GM21367 (cell line): ENCODE measurements at regions not wholly inside any gene's neighbourhood (a gene's known extent, or its start where the extent isn't known, plus 50 kb on each side); places are given as distances from the start of the nearest gene placed in this dataset.
"Not testable (repeated sequence)": the region's sequence is repeated elsewhere in the genome, so short reads cannot be mapped to it uniquely, and the experiment has no call there.

Experiments used
- ATAC-seq: cut with Tn5 transposase; IDR thresholded peaks from one replicate; pipeline ENCODE4 v1.9.1; 2021; ENCODE audit not compliant: unreplicated experiment

DNA sequence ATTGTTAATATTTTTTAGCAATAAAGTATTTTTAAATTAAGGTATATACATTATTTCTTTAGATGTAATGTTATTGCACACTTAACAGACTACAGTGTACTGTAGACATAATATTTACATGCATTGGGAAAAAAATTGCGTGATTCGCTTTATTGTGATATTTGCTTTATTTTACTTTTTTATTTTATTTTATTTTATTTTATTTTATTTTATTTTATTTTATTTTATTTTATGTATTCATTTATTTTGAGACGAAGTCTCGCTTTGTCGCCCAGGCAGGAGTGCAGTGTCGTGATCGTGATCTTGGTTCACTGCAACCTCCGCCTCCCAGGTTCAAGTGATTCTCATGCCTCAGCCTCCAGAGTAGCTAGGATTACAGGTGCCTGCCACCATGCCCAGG lies 1522.7 kb downstream of the AMY1C start:
- not testable (repeated sequence) for ATAC-seq

DNA sequence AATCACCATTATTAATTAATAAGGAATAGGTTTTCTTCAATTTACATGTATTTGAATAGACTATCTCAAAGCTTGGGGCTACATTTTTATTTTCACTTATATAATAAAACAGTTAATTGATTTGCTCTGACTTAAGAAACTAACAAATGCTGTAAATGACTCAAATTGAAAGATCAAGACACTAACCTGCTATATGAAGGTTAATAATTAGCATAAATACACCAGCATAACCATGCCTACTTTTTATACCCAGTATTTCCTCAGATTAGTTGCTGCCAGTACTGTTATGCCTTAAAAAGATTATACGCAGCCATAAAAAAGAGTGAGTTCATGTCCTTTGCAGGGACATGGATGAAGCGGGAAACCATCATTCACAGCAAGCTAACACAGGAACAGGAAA lies 1545.1 kb downstream of the AMY1C start:
- ATAC-seq: no peak

DNA sequence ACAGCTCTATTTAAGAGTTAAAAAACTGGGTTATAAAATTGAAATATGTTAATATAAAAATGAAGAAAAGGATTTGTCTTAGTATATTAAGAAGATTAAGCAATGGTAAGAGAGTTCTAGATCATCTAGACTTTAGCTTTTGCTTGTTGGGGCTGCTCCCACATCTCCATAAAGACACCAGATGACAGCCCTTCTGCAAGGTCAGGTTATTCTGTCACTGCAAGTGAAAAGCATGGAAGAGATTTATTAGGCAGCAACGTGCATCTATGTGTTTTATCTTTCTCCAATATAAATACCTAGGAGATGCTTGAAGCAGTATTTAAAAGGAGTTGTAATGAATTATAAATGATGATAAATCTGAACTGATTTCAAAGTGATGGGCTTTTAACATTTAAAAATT lies 1560.4 kb downstream of the AMY1C start:
- no peak for ATAC-seq

DNA sequence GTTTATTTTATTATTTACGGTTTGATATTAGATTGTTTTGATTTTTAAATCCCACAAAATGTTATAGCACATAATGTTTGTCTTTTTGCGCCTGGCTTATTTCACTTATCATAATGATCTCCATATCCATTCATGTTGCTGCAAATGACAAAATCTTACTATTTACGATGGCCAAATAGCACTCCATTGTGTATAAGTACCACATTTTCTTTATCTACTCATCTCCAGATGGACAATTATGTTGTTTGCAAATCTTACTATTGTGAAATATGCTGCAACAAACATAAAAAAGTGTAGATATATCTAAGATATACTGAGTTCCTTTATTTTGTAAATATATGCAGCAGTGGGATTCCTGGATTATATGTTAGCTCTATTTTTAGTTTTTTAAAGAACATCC lies 1568.3 kb downstream of the AMY1C start:
- no peak for ATAC-seq

DNA sequence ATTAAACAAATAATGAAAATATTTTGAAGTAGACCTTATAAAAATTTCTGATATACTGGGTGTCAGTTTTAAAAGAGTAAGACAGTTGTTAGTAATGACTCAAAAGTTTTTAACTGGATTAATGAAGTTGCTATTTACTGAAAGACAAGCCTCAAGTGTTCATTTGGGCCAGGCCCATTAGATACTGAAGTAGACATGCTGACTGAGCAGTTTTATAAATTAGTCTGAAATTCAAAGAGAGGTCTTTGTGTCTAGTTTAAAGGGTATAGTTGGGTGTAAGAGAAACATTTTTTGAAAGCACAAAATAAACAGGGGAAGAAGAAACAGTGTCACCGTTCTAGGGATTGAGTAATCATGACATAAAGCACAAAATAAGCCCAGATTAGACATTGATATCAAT lies 1577.2 kb downstream of the AMY1C start:
- no peak for ATAC-seq

DNA sequence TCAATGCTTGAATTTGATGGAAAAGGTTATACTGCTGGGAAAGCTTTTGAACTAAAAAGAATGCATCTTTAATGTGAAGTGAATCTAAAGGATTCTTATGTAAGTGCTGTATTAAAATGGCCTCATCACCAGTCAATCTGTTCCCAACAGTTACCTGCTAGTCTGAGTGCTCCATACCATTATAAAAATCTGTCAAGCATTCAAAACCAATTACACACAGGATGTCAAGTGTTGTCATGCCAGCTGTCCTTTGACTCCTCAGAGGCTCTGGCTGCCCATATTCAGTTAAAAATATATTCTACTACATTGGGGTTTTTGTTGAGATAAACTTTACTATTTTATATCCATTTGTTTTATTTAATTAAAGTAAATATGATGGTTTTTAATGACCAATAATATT lies 1587.7 kb downstream of the AMY1C start:
- no peak for ATAC-seq

DNA sequence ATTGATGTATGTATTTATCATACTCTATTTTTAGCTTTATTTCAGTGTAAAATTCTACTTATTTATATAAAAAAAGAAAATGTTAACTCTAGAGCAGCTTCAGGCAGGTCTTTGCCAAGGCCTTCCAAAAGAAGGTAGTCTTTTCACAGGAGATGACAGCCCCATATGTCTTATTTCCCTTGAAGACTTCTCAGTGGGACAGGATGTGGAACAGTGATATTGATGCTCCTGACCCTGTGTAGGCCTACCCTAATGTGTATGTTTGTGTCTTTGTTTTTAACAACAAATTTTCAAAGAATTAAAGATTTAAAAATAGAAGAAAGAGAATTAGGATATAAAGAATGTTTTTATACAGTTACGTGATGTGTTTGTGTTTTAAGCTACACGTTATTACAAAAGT lies 1593.6 kb downstream of the AMY1C start:
- no peak for ATAC-seq

DNA sequence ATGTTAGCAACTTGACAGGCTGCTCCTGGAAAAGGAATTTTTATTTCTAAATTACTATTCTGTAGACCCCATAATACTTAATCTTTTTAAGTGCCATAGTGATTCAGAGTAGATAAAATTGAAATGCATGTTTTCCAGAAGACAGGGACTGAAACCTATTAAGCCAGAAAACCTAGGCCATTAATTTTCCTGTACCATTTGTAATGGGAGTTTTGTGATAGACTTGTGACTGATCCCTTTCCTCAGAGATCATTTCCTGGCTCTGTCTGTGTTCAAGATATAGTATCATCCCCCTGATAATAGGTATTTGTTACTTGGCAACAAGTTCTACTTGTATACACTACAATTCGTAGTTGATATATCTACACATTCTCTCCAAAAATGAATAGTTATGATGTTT lies 1609.8 kb downstream of the AMY1C start:
- no peak for ATAC-seq

DNA sequence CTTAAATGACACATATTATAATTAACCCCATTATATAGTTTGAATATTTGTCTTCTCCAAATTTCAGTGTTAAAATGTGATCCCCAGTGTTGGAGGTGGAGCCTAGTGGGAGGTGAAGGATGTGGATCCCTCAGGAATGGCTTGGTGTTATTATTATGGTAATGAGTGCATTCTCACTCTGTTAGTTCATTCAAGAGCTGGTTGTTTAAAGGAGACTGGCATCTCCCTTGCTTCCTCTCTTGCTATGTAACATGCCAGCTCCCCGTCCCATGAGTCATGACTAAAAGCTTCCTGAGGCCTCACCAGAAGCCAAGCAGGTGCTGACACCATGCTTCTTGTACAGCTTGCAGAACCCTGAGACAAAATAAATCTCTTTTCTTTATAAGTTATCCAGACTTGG lies 1612.7 kb downstream of the AMY1C start:
- ATAC-seq: no peak

DNA sequence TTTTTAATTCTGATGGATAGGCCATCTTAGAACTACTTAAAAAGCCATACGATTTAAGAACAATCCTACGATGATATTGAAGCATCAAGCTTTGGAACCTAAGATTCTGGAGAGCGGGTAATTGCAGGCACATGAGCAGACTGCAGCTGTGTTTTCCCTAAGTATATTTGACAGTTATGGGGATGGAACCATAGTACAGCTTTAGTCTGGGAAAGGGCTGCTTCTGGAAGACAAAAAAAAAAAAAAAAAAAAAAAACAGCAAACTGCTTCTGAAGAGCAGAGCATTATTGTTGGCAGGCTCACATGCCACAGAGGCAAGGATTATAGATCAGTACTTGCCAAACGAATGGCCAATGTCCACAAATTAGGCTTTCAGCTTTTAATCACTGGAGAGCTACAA lies 1618.7 kb downstream of the AMY1C start:
- ATAC-seq: no peak

DNA sequence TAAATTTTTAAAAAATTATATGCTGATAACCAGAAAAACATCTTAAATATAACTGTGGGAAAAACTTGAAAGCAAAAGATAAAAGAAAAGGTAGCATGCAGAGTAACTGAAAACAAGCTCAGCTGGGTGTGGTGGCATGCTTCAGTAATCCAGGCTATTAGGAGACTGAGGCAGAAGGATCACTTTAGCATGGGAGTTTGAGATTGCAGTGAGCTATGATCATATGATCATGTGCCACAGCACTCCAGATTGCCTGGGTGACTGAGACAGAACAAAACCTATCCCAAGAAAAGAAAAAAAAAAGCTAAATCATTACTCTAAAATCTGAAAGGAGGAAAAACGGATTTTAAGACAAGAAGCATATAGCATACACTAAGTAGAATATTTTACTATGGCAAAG lies 1624.0 kb downstream of the AMY1C start:
- ATAC-seq: no peak

DNA sequence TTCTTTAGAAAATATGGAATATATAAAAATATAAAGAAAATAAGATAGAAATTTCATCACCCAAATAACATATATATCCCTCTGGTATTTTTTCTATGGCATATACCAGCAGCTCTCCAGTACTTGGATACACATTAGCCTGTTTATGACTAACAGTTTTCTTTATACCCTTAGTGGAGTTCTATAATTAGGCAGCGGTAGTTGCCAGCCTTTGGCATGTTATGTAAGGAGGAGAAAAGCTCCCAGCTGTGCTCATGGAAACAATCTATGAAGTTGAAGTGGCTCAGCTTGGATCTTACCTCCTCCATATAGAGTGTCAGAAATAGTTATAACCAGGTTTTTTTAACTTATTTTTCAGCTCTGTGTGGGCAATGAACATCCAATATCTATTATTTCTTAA lies 1636.8 kb downstream of the AMY1C start:
- no peak for ATAC-seq

DNA sequence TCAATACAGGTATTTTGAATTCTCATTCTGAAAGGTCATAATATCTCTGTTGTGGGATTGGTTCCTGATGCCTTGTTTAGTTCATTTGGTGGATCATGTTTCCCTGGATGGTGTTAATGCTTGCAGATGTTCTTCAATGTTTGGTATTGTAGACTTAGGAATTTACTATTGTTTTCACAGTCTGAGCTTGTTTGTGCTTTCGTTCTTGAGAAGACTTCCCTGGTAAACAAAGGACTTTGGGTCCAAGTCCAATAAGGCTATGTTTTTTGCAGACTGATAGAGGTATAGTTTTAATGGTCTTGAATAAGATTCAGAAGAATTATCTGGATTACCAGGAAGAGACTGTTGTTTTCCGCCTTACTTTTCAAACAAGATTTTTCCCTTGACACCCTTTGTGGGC lies 1646.3 kb downstream of the AMY1C start:
- no peak for ATAC-seq

DNA sequence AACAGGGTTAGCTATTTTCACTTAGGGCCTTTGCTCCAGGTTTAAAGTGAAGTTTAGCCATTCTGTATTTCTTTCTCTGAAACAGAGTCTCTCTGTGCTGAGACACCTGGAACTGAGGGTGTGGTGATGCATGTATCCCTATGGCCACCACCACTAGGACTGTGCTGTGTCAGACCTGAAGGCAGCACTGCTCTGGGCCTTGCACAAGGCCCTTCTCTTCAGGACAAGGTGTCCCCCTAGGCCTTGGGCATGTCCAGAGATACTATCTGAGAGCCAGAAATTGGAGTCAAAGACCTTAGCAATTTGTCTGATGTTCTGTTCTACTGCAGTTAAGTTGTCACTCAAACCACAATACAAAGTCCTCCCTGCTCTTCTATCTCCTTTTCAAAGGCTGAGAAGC lies 1649.2 kb downstream of the AMY1C start:
- ATAC-seq: no peak

DNA sequence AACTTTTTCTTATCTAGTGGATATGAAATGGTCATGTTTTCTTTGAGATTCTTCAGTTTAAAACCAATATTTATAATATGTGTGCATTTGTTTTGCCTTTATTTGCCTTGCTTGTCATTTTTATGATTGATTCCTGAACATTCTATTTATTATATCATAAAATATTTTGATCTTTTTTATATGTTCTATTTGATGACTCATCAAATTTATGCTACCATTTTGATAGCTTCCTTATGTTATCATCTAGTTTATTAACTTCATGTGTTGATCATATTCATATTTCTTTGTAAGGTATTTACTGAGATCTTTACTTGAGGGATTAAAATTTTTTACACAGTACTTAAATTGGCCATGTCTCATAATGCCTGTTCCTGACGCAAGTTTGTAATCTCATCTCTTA lies 1650.0 kb downstream of the AMY1C start:
- no peak for ATAC-seq

DNA sequence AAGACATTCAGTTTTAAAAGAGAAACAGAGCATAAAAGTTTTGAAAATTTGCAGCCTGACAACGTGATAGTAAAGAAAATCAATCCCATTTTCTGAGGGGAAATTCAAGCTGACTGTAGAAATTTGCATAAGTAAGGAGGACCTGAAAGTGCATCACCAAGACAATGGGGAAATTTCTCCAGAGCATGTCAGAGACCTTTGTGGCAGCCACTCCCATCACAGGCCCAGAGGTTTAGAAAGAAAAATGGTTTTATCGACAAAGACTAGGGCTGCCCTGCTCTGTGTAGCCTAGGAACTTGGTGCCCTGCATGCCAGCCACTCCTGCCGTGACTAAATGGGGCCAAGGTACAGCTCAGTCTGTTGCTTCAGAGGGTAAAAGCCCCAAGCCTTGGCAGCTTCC lies 1640.2 kb upstream of the PRMT6 start:
- ATAC-seq: no peak

DNA sequence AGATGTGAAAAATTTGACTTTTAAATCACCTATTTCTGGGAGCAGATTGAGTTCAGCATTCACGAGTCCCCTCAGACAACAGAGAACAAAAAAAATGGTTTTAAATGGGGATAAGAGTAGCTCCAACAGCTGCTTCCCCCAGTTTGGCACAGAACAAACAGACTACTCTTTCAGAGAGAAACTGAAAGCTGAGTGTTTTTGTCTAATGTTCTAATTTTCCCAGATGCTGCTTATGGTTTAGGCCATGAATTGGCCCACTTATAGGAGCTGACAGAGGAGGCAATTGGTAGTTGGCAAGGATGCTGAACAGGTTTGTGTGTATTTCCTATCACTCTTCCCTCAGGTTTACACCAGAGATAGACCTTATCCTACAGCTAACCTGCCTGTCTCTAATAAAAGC lies 1637.4 kb upstream of the PRMT6 start:
- ATAC-seq: no peak

DNA sequence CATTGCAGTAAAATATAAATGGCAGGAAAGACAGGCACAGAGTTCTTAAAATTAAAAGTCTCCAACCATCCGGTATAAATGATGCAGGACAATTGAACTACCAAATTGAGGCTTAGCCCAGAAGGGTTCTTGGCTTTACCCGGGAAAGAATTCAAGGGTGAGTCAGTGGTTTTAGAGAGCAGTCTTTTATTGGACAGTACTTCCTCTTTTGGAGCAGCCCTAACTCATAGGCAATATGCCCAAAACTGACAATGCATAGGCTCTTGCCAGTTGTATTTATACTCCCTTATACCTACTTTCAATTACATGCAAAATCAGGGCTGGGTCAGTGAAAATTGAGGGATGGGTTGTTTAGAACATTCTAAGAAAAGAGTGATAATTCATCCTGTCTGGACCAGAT lies 1628.9 kb upstream of the PRMT6 start:
- no peak for ATAC-seq

DNA sequence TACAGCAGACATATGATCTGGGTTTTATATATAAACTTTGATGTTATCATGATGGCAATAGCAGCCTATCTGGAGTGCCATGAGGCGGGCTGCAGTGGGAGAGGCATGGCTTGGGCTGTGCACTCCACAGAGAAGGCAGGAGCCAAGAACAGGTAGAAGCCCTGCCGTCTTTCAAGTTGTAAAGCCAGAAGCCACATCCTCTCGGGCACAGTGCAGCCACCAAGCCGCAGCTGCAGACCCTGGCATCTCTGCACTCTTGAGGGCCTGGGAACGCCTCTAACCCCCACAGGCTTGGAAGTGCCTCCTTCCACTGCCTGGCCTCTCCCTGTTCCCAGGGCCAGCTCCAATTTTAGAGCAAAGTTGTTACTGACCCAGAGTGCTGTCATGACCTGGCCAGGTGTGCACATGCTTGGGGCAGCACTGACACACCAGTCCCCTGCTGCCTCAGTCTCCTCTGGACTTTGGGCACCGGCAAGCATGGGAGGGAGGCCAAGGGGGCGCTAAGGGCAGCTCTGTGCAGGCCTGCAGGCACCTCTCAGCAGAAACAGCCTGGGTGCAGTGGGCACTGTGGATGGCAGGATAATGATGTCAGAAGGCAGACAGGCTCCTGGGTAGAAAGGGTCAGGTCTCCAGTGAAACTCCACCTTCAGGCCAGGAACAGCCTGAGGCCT lies 1619.8 kb upstream of the PRMT6 start:
- ATAC-seq: no peak

DNA sequence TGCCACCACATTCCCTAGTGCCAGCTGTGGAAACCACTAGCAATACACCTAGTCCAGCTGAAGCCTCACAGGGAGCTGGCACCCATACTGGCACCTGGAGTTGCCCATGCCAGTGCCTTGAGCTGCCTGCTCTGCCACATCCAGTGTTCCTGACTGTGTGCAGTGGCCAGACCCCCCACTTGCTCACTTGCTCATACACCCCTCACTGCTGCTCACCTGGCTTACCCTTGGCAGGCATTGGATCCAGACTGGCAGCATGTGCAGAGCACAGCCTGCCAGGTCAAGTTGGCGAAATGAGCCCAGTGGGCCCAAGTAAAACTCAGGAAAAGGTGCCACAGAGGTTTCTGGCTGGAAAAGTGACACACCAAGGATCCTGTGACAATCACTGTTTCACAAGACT lies 1618.6 kb upstream of the PRMT6 start:
- no peak for ATAC-seq

DNA sequence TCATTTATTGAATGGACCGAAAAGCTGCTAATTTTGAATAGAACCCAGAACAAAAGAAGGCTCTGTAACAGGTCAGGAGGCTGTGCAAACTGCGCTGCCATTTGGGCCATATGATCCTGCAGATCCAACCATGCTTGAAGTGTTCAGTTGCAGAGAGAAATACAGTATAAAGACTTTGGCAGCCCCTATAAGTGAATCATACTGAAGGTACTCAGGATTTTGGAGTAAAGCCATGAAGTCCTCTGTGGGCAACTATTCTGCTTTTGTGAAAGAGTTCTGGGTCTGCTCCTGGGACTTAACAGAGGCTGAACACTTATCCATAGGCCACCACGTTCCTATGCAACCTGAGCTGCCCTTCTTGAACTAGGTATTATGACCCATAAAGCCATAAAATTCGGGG lies 1613.6 kb upstream of the PRMT6 start:
- ATAC-seq: no peak

DNA sequence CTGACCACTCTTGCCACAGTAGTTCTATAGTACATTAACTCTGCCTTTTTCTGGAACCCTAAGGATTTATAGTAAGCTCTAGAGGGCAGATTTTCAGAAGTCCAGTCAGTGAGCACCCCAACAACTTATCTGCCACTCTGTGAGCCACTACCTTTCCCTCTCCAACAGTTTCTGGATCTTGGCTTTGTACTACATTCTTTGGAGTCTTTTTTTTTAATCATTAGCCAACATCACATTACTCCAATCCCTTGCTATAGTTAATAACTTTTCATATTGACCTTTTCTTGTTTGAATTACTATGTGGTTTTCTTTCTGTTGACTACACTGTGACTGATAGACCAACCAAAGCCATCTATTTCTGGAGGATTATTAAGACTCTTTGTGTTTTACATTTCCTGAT lies 1596.7 kb upstream of the PRMT6 start:
- ATAC-seq: no peak

DNA sequence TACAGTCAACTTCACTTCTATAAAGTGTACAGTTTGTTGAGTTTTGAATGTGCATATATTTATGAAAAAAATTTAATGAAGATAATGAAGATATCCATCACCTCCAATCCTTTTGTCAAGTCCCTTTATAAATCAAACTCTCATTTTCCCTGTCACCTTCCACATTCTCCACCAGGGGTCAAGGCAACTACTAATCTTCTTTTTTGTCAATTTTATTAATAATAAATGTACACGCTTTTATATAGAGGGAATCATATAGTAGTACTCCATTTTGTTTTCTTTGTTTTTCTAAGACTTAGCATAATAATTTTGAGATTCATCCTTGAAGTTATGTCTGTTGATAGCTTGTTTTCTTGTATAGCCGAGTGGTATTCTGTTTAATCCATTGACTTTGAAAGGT lies 1594.2 kb upstream of the PRMT6 start:
- no peak for ATAC-seq

DNA sequence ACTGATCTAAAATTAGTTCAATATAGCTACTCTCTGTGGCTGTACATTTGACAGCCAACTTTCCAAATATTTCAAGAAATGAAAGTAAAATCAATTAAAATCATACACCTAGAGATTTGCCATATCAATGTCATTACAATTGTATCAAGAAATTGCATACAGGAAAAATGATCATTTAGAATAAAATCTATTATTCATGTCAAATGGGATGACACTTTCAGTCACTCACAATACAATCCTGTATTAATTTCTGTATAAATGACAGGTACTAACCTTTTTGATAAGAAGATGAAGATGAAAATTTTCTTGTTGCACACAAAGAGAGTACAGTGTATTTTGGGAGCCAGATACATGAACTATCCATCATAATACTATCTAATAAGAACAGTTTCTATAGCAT lies 1588.9 kb upstream of the PRMT6 start:
- ATAC-seq: no peak
